Left lung (tissue), 4 donors: ENCODE measurements at regions not wholly inside any gene's neighbourhood (a gene's known extent, or its start where the extent isn't known, plus 50 kb on each side); places are given as distances from the start of the nearest gene placed in this dataset.
"Not testable (repeated sequence)": the region's sequence is repeated elsewhere in the genome, so short reads cannot be mapped to it uniquely, and the experiment has no call there.

Experiments
- ATAC-seq: fragments of 200-7000 bp; cut with Tn5 transposase; one replicate; pipeline ENCODE4 v1.9.1; 2020; ENCODE audit warnings: moderate library complexity
- DNase-seq, 4 donors: peaks; one replicate each; pipeline ENCODE4 v3.0.0-alpha.2; 2013 to 2020
- H3K27ac ChIP-seq, 2 donors: fragments of 200-600 bp; sonication (generic) in 1 of 2; one replicate each; pipeline versions ENCODE4 v1.5.0 to v1.8.0; 2020 to 2021
- H3K27me3 ChIP-seq, 2 donors: fragments of 200-600 bp; sonication (generic) in 1 of 2; one replicate each; pipeline versions ENCODE4 v1.5.0 to v1.8.0; 2020 to 2021
- H3K36me3 ChIP-seq, 2 donors: fragments of 200-600 bp; sonication (generic) in 1 of 2; one replicate each; pipeline versions ENCODE4 v1.5.0 to v1.8.0; 2020 to 2021
- H3K4me1 ChIP-seq, 2 donors: fragments of 200-600 bp; one replicate each; pipeline ENCODE4 v1.8.0; 2021
- H3K4me3 ChIP-seq, 2 donors: fragments of 200-600 bp; sonication (generic) in 1 of 2; one replicate each; pipeline versions ENCODE4 v1.5.0 to v1.8.0; 2020 to 2021; ENCODE audit warnings: mild to moderate bottlenecking in 1 of 2
- H3K9me3 ChIP-seq, 2 donors: fragments of 200-600 bp; sonication (generic) in 1 of 2; one replicate each; pipeline versions ENCODE4 v1.5.0 to v1.8.0; 2020 to 2021
- intact Hi-C, 2 donors: fragments of 100-400 bp; cut with DNase I; formaldehyde crosslinking; loops; one replicate each; pipeline versions ENCODE4 v1.11.2 to v1.14.2; 2022
- TF ChIP-seq, protein P1 (sequence below), 2 donors: fragments of 200-600 bp; sonication (generic) in 1 of 2; IDR thresholded peaks; one replicate each; pipeline versions ENCODE4 v1.5.0 to v1.8.0; 2021; ENCODE audit warnings: antibody characterized with exemption in 2 of 2
- donor health status: DM: no; HTN: yes; CAD: no.
- donor health status: DM: no; HTN: no; CAD: no.

DNA sequence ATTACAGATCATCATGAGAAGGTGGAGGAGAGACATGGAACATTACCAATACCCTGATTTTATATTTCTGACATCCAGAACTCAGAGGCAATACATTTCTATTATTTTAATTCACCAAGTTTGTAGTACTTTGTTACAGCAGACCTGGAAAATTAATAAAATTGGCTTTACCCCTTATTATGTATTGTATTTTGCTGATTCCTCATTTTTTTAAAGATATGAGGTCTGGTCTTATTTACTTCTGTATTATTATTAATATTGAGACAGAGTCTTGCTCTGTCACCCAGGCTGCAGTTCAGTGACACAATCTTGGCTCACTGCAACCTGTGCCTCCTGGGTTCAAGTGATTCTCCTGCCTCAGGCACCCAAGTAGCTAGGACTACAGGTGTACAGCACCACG is 357.3 kb upstream of the TECRL start:
- H3K4me3 ChIP-seq, result no peak overlapping the region
- no peak for ATAC-seq
- H3K27me3 ChIP-seq, result no peaks in the 10 kb centered on the region
- no peak for DNase-seq
- intact Hi-C loops, result no loop called here
- TF ChIP-seq, protein P1, sequence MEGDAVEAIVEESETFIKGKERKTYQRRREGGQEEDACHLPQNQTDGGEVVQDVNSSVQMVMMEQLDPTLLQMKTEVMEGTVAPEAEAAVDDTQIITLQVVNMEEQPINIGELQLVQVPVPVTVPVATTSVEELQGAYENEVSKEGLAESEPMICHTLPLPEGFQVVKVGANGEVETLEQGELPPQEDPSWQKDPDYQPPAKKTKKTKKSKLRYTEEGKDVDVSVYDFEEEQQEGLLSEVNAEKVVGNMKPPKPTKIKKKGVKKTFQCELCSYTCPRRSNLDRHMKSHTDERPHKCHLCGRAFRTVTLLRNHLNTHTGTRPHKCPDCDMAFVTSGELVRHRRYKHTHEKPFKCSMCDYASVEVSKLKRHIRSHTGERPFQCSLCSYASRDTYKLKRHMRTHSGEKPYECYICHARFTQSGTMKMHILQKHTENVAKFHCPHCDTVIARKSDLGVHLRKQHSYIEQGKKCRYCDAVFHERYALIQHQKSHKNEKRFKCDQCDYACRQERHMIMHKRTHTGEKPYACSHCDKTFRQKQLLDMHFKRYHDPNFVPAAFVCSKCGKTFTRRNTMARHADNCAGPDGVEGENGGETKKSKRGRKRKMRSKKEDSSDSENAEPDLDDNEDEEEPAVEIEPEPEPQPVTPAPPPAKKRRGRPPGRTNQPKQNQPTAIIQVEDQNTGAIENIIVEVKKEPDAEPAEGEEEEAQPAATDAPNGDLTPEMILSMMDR (IDR thresholded peaks at IDR 0.05), result no peak
- no peak overlapping the region for H3K27ac ChIP-seq
- no peaks in the 10 kb centered on the region for H3K36me3 ChIP-seq
- H3K4me1 ChIP-seq, result no peaks in the 10 kb centered on the region
- peaks cover 0 to 3% of the 10 kb centered on the region in 2 donors for H3K9me3 ChIP-seq

DNA sequence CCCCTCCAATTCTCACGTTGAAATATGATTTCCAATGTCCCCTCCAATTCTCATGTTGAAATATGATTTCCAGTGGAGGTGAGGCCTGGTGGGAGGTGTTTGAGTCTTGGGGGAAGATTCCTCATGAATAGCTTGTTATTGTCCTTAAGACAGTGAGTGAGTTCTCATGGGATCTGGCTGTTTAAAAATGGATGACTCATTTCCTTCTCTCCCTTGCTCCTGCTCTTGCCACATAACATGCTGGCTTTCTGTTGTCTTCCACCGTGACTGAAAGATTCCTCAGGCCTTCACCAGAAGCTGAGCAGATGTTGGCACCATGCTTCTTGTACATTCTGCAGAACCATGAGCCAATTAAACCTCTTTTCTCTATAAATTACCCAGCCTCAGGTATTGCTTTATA is 346.8 kb upstream of the TECRL start:
- Histone ChIP-seq H3K27me3 (no peaks in the 10 kb centered on the region), H3K27ac (no peak overlapping the region), H3K36me3 (no peaks in the 10 kb centered on the region), H3K9me3 (peaks cover 0 to 8% of the 10 kb centered on the region in 2 donors), H3K4me3 (no peak overlapping the region), H3K4me1 (no peaks in the 10 kb centered on the region)
- TF ChIP-seq, protein P1 (IDR thresholded peaks at IDR 0.05), result no peak
- intact Hi-C loops, result no loop called here
- ATAC-seq (no peak), DNase-seq (no peak)

DNA sequence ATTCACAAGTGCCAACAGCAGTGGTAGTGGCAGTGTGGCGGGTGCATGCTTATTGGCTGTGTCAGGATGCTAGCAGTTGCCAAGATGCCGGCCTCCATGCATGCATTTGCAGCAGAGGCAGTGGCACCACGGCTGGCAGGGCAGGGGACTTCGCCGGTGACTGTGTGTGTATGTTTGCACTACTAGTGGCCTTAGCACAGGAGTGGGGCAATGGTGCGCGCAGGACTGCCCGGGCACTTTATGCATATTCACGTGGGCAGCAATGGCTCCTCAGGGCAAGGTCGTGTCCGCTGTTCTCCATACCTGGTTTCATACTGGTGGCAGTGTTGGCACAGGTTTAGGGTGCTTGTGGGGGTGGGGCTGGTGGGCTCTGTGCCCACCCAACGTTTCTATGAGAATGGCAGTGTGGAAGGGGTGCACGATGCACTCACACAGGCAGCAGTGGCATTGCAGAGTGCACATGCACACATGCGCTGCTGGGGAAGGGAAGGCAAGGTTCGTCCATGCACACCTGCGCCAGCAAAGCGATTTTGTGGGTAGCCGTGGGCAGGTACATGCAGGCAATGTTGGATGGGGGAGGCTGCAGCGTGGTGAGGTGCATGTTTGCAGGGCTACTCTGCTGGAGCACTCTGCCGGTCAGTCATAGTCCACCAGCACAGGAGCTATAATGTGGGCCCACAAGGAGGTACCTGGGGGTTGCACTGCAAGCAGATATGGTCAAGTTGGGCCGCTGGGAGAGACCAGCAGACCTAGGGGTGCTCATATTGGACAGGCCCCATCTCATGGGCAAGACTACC is 338.9 kb upstream of the TECRL start:
- ATAC-seq (no peak), DNase-seq (peak in 1 of 4 donors; percentile 55)
- Histone ChIP-seq H3K27ac (no peak overlapping the region), H3K9me3 (peaks cover 0 to 7% of the 10 kb centered on the region in 2 donors), H3K36me3 (no peaks in the 10 kb centered on the region), H3K4me1 (no peaks in the 10 kb centered on the region), H3K27me3 (no peaks in the 10 kb centered on the region), H3K4me3 (no peak overlapping the region)
- intact Hi-C loops, result no loop called here
- TF ChIP-seq, protein P1 (IDR thresholded peaks at IDR 0.05), result no peak

DNA sequence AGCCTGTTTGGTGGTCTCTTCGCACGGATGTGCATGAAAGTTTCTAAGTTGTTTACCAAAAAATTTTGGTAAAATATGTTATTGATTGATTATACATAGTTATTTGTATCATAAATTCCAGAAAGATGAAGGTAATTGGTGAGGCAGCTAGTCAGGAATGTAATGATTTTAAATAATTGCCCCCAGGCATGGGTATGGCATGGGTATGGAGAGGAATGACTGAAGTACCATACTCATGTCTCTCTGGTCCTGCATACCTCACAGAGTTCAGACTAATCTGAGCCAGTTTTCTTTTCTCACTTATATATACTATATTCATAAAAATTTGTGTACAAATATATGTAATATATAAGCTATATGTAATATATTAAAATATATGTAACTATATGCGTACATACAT is 329.0 kb upstream of the TECRL start:
- no peak for ATAC-seq
- DNase-seq, result no peak
- TF ChIP-seq, protein P1 (IDR thresholded peaks at IDR 0.05), result no peak
- H3K9me3 ChIP-seq, result no peaks in the 10 kb centered on the region
- H3K4me1 ChIP-seq, result no peaks in the 10 kb centered on the region
- no peak overlapping the region for H3K27ac ChIP-seq
- intact Hi-C loops, result no loop called here
- no peaks in the 10 kb centered on the region for H3K27me3 ChIP-seq
- no peak overlapping the region for H3K4me3 ChIP-seq
- H3K36me3 ChIP-seq, result no peaks in the 10 kb centered on the region

DNA sequence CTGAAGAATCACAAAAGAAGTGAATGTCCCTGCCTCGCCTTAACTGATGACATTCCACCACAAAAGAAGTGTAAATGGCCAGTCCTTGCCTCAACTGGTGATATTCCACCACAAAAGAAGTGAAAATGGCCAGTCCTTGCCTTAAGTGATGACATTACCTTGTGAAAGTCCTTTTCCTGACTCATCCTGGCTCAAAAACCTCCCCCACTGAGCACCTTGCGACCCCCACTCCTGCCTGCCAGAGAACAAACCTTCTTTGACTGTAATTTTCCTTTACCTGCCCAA is 328.5 kb upstream of the TECRL start:
- H3K9me3 ChIP-seq, DNase-seq, H3K27me3 ChIP-seq, intact Hi-C loops, H3K27ac ChIP-seq, H3K4me1 ChIP-seq, ATAC-seq, H3K4me3 ChIP-seq, H3K36me3 ChIP-seq: not testable (repeated sequence)
